WTC11 (cell line): ENCODE measurements at regions not wholly inside any gene's neighbourhood (a gene's known extent, or its start where the extent isn't known, plus 50 kb on each side); places are given as distances from the start of the nearest gene placed in this dataset.

ENCODE experiments used
- ATAC-seq: fragments of 200-7000 bp; cut with Tn5 transposase; 2 replicates; pipeline ENCODE4 v1.10.0; 2021; ENCODE audit warnings: mild to moderate bottlenecking, moderate library complexity
- CTCF ChIA-PET: fragments of 300-600 bp; sonication (Branson Sonifier 250); formaldehyde crosslinking; loops from one replicate; lab custom pipeline; 2021; ENCODE audit warnings: antibody characterized with exemption; lab: Charles Lee
- POLR2A ChIA-PET: fragments of 350-600 bp; sonication (Branson Sonifier 250); formaldehyde crosslinking; loops from one replicate; lab custom pipeline; 2021; ENCODE audit warnings: antibody characterized with exemption; lab: Charles Lee
- DNase-seq: peaks from one replicate; pipeline ENCODE4 v3.0.0; 2021; ENCODE audit warnings: low spot score
- H3K27ac Mint-ChIP-seq: 2 replicates; pipeline ENCODE4 v1.8.0; 2021; ENCODE audit warnings: mixed read lengths
- H3K27me3 Mint-ChIP-seq: 2 replicates; pipeline ENCODE4 v1.8.0; 2021; ENCODE audit warnings: low read depth, mild to moderate bottlenecking, moderate library complexity, mixed read lengths
- H3K36me3 Mint-ChIP-seq: 2 replicates; pipeline ENCODE4 v1.8.0; 2021; ENCODE audit warnings: mixed read lengths
- H3K4me1 Mint-ChIP-seq: 2 replicates; pipeline ENCODE4 v1.8.0; 2022; ENCODE audit warnings: mixed read lengths
- H3K4me3 Mint-ChIP-seq: 2 replicates; pipeline ENCODE4 v1.8.0; 2021; ENCODE audit warnings: mild to moderate bottlenecking, moderate library complexity, mixed read lengths
- H3K9me3 Mint-ChIP-seq: 2 replicates; pipeline ENCODE4 v1.8.0; 2021; ENCODE audit warnings: mixed read lengths
- AR ChIP-seq: fragments of 250-450 bp; sonication (Bioruptor Pico); IDR thresholded peaks from 2 replicates; pipeline ENCODE4 v1.9.0; 2021; ENCODE audit warnings: mild to moderate bottlenecking
- CREB1 ChIP-seq: sonication (generic); formaldehyde crosslinking; IDR thresholded peaks from 2 replicates; pipeline ENCODE4 v1.8.0; 2023; ENCODE audit warnings: mild to moderate bottlenecking, missing genetic modification reagents
- ERG ChIP-seq: fragments of 250-450 bp; sonication (Bioruptor Pico); IDR thresholded peaks from 2 replicates; pipeline ENCODE4 v1.8.0; 2021; ENCODE audit warnings: mild to moderate bottlenecking
- ETV6 ChIP-seq: sonication (generic); formaldehyde crosslinking; IDR thresholded peaks from 2 replicates; pipeline ENCODE4 v1.8.1; 2022; ENCODE audit warnings: mild to moderate bottlenecking, missing genetic modification reagents
- FOXJ3 ChIP-seq: sonication (generic); formaldehyde crosslinking; IDR thresholded peaks from 2 replicates; pipeline ENCODE4 v1.9.0; 2021; ENCODE audit warnings: missing genetic modification reagents, mild to moderate bottlenecking, borderline replicate concordance
- FOXP4 ChIP-seq: sonication (generic); formaldehyde crosslinking; IDR thresholded peaks from 2 replicates; pipeline ENCODE4 v1.8.0; 2022; ENCODE audit warnings: mild to moderate bottlenecking, missing genetic modification reagents
- GABPB1 ChIP-seq: sonication (generic); formaldehyde crosslinking; IDR thresholded peaks from 2 replicates; pipeline ENCODE4 v1.8.1; 2023; ENCODE audit warnings: mild to moderate bottlenecking, missing genetic modification reagents
- NR2C2 ChIP-seq: sonication (generic); formaldehyde crosslinking; IDR thresholded peaks from 2 replicates; pipeline ENCODE4 v1.8.0; 2022; ENCODE audit warnings: mild to moderate bottlenecking, missing genetic modification reagents
- RELA ChIP-seq: sonication (generic); formaldehyde crosslinking; IDR thresholded peaks from 2 replicates; pipeline ENCODE4 v1.8.1; 2022; ENCODE audit warnings: missing genetic modification reagents, mild to moderate bottlenecking, borderline replicate concordance
- SP1 ChIP-seq: sonication (generic); formaldehyde crosslinking; conservative IDR thresholded peaks from 2 replicates; pipeline ENCODE4 v1.8.1; 2022; ENCODE audit warnings: missing genetic modification reagents
- ZNF263 ChIP-seq: sonication (generic); formaldehyde crosslinking; IDR thresholded peaks from 2 replicates; pipeline ENCODE4 v1.8.1; 2022; ENCODE audit warnings: low read depth, mild to moderate bottlenecking, moderate library complexity, missing genetic modification reagents
- ZNF317 ChIP-seq: sonication (generic); formaldehyde crosslinking; IDR thresholded peaks from 2 replicates; pipeline ENCODE4 v1.8.1; 2023; ENCODE audit warnings: low read depth, mild to moderate bottlenecking, moderate library complexity, missing genetic modification reagents, borderline replicate concordance
- ZNF532 ChIP-seq: fragments of 250-450 bp; sonication (Bioruptor Pico); IDR thresholded peaks from 2 replicates; pipeline ENCODE4 v1.9.0; 2021; ENCODE audit warnings: mild to moderate bottlenecking, borderline replicate concordance
- ZNF671 ChIP-seq: fragments of 250-450 bp; sonication (Bioruptor Pico); IDR thresholded peaks from 2 replicates; pipeline ENCODE4 v1.8.0; 2021; ENCODE audit warnings: mild to moderate bottlenecking
- TF ChIP-seq, protein P1 (sequence below): sonication (generic); formaldehyde crosslinking; IDR thresholded peaks from 2 replicates; pipeline ENCODE4 v1.8.0; 2022; ENCODE audit warnings: missing genetic modification reagents
- TF ChIP-seq, protein P2 (sequence below): fragments of 200-600 bp; IDR thresholded peaks from 2 replicates; pipeline ENCODE4 v1.8.0; 2022; ENCODE audit warnings: antibody characterized with exemption

- H3K27me3 Mint-ChIP-seq, result no peaks in the 10 kb centered on the region
- ATAC-seq, result no peak
- H3K27ac Mint-ChIP-seq, result no peak overlapping the region
- ChIA-PET POLR2A (no interaction called here), CTCF (no interaction called here)
- H3K9me3 Mint-ChIP-seq, result peaks cover 4% of the 10 kb centered on the region
- DNase-seq, result no peak
- H3K4me1 Mint-ChIP-seq, result peaks cover 6% of the 10 kb centered on the region
- H3K36me3 Mint-ChIP-seq, result 0 out of 2 replicates have a peak, but pooled peaks cover 3% of the 10 kb centered on the region
- no peak overlapping the region for H3K4me3 Mint-ChIP-seq
- no peak for TF ChIP-seq ETV6 (CRISPR knock-in tag)
- TF ChIP-seq ZNF317 (CRISPR knock-in tag), result no peak
- TF ChIP-seq SP1 (CRISPR knock-in tag), result no peak
- no peak for TF ChIP-seq ZNF671
- TF ChIP-seq GABPB1 (CRISPR knock-in tag), result no peak
- TF ChIP-seq ZNF532 (CRISPR knock-in tag), result no peak
- no peak for TF ChIP-seq AR (CRISPR knock-in tag)
- TF ChIP-seq, protein P1, sequence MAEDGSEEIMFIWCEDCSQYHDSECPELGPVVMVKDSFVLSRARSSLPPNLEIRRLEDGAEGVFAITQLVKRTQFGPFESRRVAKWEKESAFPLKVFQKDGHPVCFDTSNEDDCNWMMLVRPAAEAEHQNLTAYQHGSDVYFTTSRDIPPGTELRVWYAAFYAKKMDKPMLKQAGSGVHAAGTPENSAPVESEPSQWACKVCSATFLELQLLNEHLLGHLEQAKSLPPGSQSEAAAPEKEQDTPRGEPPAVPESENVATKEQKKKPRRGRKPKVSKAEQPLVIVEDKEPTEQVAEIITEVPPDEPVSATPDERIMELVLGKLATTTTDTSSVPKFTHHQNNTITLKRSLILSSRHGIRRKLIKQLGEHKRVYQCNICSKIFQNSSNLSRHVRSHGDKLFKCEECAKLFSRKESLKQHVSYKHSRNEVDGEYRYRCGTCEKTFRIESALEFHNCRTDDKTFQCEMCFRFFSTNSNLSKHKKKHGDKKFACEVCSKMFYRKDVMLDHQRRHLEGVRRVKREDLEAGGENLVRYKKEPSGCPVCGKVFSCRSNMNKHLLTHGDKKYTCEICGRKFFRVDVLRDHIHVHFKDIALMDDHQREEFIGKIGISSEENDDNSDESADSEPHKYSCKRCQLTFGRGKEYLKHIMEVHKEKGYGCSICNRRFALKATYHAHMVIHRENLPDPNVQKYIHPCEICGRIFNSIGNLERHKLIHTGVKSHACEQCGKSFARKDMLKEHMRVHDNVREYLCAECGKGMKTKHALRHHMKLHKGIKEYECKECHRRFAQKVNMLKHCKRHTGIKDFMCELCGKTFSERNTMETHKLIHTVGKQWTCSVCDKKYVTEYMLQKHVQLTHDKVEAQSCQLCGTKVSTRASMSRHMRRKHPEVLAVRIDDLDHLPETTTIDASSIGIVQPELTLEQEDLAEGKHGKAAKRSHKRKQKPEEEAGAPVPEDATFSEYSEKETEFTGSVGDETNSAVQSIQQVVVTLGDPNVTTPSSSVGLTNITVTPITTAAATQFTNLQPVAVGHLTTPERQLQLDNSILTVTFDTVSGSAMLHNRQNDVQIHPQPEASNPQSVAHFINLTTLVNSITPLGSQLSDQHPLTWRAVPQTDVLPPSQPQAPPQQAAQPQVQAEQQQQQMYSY (CRISPR knock-in tag), result no peak
- TF ChIP-seq CREB1, result no peak
- no peak for TF ChIP-seq FOXP4
These were observed 1224.5 kb downstream of the PCDH18 start for GRCh38 chr4:136307765-136308164.

- no peak overlapping the region for H3K4me3 Mint-ChIP-seq
- H3K36me3 Mint-ChIP-seq, result 0 out of 2 replicates have a peak, but pooled peaks cover 3% of the 10 kb centered on the region
- DNase-seq, result no peak
- H3K27me3 Mint-ChIP-seq, result no peaks in the 10 kb centered on the region
- ChIA-PET CTCF (no interaction called here), POLR2A (no interaction called here)
- no peak for ATAC-seq
- peaks cover 7% of the 10 kb centered on the region for H3K4me1 Mint-ChIP-seq
- TF ChIP-seq, protein P2, sequence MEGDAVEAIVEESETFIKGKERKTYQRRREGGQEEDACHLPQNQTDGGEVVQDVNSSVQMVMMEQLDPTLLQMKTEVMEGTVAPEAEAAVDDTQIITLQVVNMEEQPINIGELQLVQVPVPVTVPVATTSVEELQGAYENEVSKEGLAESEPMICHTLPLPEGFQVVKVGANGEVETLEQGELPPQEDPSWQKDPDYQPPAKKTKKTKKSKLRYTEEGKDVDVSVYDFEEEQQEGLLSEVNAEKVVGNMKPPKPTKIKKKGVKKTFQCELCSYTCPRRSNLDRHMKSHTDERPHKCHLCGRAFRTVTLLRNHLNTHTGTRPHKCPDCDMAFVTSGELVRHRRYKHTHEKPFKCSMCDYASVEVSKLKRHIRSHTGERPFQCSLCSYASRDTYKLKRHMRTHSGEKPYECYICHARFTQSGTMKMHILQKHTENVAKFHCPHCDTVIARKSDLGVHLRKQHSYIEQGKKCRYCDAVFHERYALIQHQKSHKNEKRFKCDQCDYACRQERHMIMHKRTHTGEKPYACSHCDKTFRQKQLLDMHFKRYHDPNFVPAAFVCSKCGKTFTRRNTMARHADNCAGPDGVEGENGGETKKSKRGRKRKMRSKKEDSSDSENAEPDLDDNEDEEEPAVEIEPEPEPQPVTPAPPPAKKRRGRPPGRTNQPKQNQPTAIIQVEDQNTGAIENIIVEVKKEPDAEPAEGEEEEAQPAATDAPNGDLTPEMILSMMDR, result no peak
- TF ChIP-seq ERG (CRISPR knock-in tag) (no peak), NR2C2 (CRISPR knock-in tag) (no peak), ZNF263 (CRISPR knock-in tag) (no peak), RELA (CRISPR knock-in tag) (no peak), FOXJ3 (no peak)
- peaks cover 4% of the 10 kb centered on the region for H3K9me3 Mint-ChIP-seq
- no peak overlapping the region for H3K27ac Mint-ChIP-seq
These were observed 1225.9 kb downstream of the PCDH18 start for GRCh38 chr4:136306361-136306760.
